ENCODE measurements at regions not wholly inside any gene's neighbourhood (a gene's known extent, or its start where the extent isn't known, plus 50 kb on each side); places are given as distances from the start of the nearest gene placed in this dataset.

DNA sequence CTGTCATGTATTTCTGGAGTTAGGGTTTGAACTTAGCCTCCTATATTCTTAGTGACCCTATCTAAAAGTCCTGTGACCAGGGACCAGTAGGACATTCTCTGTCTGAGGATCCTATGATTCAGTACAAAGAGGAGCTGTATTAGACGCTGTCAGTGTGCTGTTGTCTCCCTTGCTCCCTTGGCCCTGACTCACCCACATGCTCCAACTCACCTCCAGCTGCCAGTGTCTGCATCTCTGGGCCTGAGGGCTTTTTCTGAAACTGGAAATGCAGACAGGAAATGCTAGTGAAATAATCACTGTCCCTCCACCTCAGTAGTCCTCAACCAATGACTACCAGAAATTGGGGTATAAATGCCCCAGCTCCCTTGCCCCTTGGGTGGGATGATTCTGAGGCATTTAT, 535.3 kb upstream of the RPS6KA3 start:
- Mint-ChIP-seq H3K27ac (ENCODE audit: unreplicated experiment) (no peak overlapping the region), H3K36me3 (ENCODE audit: insufficient read depth, unreplicated experiment) (no peaks in the 10 kb centered on the region), H3K4me3 (ENCODE audit: unreplicated experiment) (no peak overlapping the region), H3K9me3 (ENCODE audit: unreplicated experiment) (peaks cover 9% of the 10 kb centered on the region), H3K27me3 (ENCODE audit: insufficient read depth, unreplicated experiment) (no peaks in the 10 kb centered on the region), H3K4me1 (ENCODE audit: low read depth, unreplicated experiment) (no peaks in the 10 kb centered on the region)
- H3K27me3 ChIP-seq (replicated peaks; ENCODE audit: control insufficient read depth, insufficient read depth, low read length): no peaks in the 10 kb centered on the region
- no peaks in the 10 kb centered on the region for H3K9me3 ChIP-seq
- no TSS peak for BruUV-seq (replicated peaks)
- TF ChIP-seq, protein P1, sequence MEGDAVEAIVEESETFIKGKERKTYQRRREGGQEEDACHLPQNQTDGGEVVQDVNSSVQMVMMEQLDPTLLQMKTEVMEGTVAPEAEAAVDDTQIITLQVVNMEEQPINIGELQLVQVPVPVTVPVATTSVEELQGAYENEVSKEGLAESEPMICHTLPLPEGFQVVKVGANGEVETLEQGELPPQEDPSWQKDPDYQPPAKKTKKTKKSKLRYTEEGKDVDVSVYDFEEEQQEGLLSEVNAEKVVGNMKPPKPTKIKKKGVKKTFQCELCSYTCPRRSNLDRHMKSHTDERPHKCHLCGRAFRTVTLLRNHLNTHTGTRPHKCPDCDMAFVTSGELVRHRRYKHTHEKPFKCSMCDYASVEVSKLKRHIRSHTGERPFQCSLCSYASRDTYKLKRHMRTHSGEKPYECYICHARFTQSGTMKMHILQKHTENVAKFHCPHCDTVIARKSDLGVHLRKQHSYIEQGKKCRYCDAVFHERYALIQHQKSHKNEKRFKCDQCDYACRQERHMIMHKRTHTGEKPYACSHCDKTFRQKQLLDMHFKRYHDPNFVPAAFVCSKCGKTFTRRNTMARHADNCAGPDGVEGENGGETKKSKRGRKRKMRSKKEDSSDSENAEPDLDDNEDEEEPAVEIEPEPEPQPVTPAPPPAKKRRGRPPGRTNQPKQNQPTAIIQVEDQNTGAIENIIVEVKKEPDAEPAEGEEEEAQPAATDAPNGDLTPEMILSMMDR (IDR thresholded peaks at IDR 0.05; ENCODE audit: insufficient read depth in 1 of 2, low read depth in 1 of 2, low read length in 1 of 2, severe bottlenecking in 1 of 2, unreplicated experiment in 1 of 2): no peak
- DNase-seq: no peak
- intact Hi-C loops (cut with micrococcal nuclease; ENCODE audit: unreplicated experiment): no loop called here
- POLR2A ChIA-PET: no interaction called here
- CTCF ChIA-PET: no interaction called here
- no peaks in the 10 kb centered on the region for H3K36me3 ChIP-seq (ENCODE audit: control insufficient read depth, insufficient read depth, low read length)
- no peaks in the 10 kb centered on the region for H3K4me1 ChIP-seq
- no peak overlapping the region for H3K4me3 ChIP-seq (ENCODE audit: low read depth, low read length)

DNA sequence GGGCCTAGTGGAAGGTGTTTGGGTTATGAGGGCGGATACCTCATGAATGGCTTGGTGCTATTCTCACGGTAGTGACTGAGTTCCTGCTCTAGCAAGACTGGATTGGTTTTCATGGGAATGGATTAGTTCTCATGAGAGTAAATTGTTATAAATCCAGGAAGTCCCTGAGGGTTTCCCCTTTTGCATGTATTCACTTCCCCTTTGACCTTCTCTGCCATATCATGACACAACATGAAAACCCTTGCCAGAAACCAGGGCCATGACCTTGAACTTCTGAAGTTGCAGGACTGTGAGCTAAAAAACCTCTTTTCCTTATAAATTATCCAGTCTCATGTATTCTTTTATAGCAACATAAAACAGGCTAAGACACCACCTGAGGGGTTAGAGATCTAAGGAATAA, 529.7 kb upstream of the RPS6KA3 start:
- no TSS peak for BruUV-seq (replicated peaks)
- H3K36me3 Mint-ChIP-seq (ENCODE audit: insufficient read depth, unreplicated experiment): no peaks in the 10 kb centered on the region
- Histone ChIP-seq H3K9me3 (no peaks in the 10 kb centered on the region), H3K27me3 (replicated peaks; ENCODE audit: control insufficient read depth, insufficient read depth, low read length) (no peaks in the 10 kb centered on the region), H3K4me1 (no peaks in the 10 kb centered on the region), H3K4me3 (ENCODE audit: low read depth, low read length) (no peak overlapping the region), H3K36me3 (ENCODE audit: control insufficient read depth, insufficient read depth, low read length) (no peaks in the 10 kb centered on the region)
- intact Hi-C loops (cut with micrococcal nuclease; ENCODE audit: unreplicated experiment): no loop called here
- no peaks in the 10 kb centered on the region for H3K27me3 Mint-ChIP-seq (ENCODE audit: insufficient read depth, unreplicated experiment)
- POLR2A ChIA-PET: no interaction called here
- H3K9me3 Mint-ChIP-seq (ENCODE audit: unreplicated experiment): peaks cover 9% of the 10 kb centered on the region
- no peak for DNase-seq
- H3K27ac Mint-ChIP-seq (ENCODE audit: unreplicated experiment): no peak overlapping the region
- H3K4me3 Mint-ChIP-seq (ENCODE audit: unreplicated experiment): no peak overlapping the region
- no peaks in the 10 kb centered on the region for H3K4me1 Mint-ChIP-seq (ENCODE audit: low read depth, unreplicated experiment)
- TF ChIP-seq, protein P1 (IDR thresholded peaks at IDR 0.05; ENCODE audit: insufficient read depth in 1 of 2, low read depth in 1 of 2, low read length in 1 of 2, severe bottlenecking in 1 of 2, unreplicated experiment in 1 of 2): no peak
- CTCF ChIA-PET: no interaction called here

DNA sequence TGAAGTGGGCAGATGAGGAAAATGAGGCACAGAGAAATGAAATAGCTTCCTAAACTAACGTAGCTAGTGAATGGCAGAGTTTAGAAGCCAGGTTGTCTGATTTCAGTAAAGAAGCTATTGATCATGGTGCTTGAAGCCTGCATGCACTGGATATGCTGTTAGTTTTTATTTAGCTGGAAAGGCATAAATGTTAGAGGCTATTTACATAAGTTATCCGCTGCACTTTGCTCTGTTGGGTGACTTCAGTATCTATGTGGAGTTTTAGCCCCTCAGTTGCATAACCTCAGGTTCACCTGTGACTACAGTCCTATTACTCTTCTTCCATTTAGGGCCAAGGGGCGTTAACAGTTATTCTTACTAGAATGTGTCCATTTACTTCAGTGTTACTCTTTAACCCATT, 522.4 kb upstream of the RPS6KA3 start:
- intact Hi-C loops (cut with micrococcal nuclease; ENCODE audit: unreplicated experiment): no loop called here
- DNase-seq: peak in 1 of 2 experiments; percentile 2
- Histone ChIP-seq H3K4me3 (ENCODE audit: low read depth, low read length) (no peak overlapping the region), H3K27me3 (replicated peaks; ENCODE audit: control insufficient read depth, insufficient read depth, low read length) (no peaks in the 10 kb centered on the region), H3K4me1 (no peaks in the 10 kb centered on the region), H3K9me3 (no peaks in the 10 kb centered on the region), H3K36me3 (ENCODE audit: control insufficient read depth, insufficient read depth, low read length) (no peaks in the 10 kb centered on the region)
- H3K36me3 Mint-ChIP-seq (ENCODE audit: insufficient read depth, unreplicated experiment): no peaks in the 10 kb centered on the region
- no TSS peak for BruUV-seq (replicated peaks)
- CTCF ChIA-PET: no interaction called here
- H3K4me3 Mint-ChIP-seq (ENCODE audit: unreplicated experiment): no peak overlapping the region
- TF ChIP-seq, protein P1 (IDR thresholded peaks at IDR 0.05; ENCODE audit: insufficient read depth in 1 of 2, low read depth in 1 of 2, low read length in 1 of 2, severe bottlenecking in 1 of 2, unreplicated experiment in 1 of 2): no peak
- no peaks in the 10 kb centered on the region for H3K9me3 Mint-ChIP-seq (ENCODE audit: unreplicated experiment)
- POLR2A ChIA-PET: no interaction called here
- no peaks in the 10 kb centered on the region for H3K27me3 Mint-ChIP-seq (ENCODE audit: insufficient read depth, unreplicated experiment)
- no peak overlapping the region for H3K27ac Mint-ChIP-seq (ENCODE audit: unreplicated experiment)
- no peaks in the 10 kb centered on the region for H3K4me1 Mint-ChIP-seq (ENCODE audit: low read depth, unreplicated experiment)
